ENCODE measurements at regions not wholly inside any gene's neighbourhood (a gene's known extent, or its start where the extent isn't known, plus 50 kb on each side); places are given as distances from the start of the nearest gene placed in this dataset.

DNA sequence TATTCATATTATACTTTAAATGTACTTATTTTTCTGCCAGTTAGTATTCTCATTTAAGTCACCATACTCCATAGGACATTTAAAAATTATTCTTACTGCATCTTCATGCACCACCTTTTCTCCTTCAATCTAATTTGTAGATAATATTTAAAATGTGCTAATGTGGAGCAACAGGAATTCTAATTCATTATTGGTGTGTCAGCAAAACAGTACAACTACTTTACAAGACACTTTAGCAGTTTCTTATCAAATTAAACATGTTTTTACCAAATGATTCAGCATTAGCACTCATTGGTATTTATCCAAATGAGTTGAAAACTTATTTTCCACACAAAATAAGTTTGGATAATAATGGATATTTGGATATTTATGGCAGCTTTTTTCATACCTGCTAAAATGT is 1041.8 kb upstream of the ADGRB3 start:
- H4K91ac ChIP-seq (replicated peaks; ENCODE audit: insufficient read length, low read length) = no peak overlapping the region
- no peak overlapping the region for H2BK15ac ChIP-seq (ENCODE audit: low read length)
- no peaks in the 10 kb centered on the region for H3K4me1 ChIP-seq (replicated peaks in 1 of 4; ENCODE audit: control insufficient read depth in 3 of 4, insufficient read depth in 4 of 4, low read length in 3 of 4)
- H3K4ac ChIP-seq (replicated peaks; ENCODE audit: insufficient read length, low read depth, low read length) = no peak overlapping the region
- no peaks in the 10 kb centered on the region for H3K23me2 ChIP-seq (ENCODE audit: low read depth, low read length)
- no peak overlapping the region for H3K56ac ChIP-seq (replicated peaks; ENCODE audit: insufficient read length, low read depth, low read length)
- no peaks in the 10 kb centered on the region for H3K36me3 ChIP-seq (ENCODE audit: control insufficient read depth in 2 of 4, insufficient read depth in 4 of 4, low read length in 3 of 4)
- no peak overlapping the region for H3K23ac ChIP-seq (ENCODE audit: insufficient read length)
- H2BK12ac ChIP-seq (ENCODE audit: low read depth, low read length) = no peak overlapping the region
- H3K4me2 ChIP-seq (ENCODE audit: insufficient read depth in 1 of 2, low read depth in 2 of 2, low read length in 2 of 2) = no peak overlapping the region
- CTCF ChIA-PET (ENCODE audit: partially characterized antibody) = no interaction called here
- H3K9ac ChIP-seq (replicated peaks in 1 of 4; ENCODE audit: extremely low read depth in 1 of 4, low read depth in 3 of 4, low read length in 3 of 4) = no peak overlapping the region
- no peak overlapping the region for H4K8ac ChIP-seq (ENCODE audit: extremely low read depth, insufficient read depth, low read length)
- no peak overlapping the region for H3K14ac ChIP-seq (ENCODE audit: insufficient read length)
- no peak overlapping the region for H2AFZ ChIP-seq (ENCODE audit: low read length)
- H3K27me3 ChIP-seq (replicated peaks in 1 of 4; ENCODE audit: control insufficient read depth in 3 of 4, extremely low read depth in 1 of 4, insufficient read depth in 3 of 4, low read length in 3 of 4) = no peaks in the 10 kb centered on the region
- H2BK5ac ChIP-seq (ENCODE audit: low read depth, low read length) = no peak overlapping the region
- DNase-seq (ENCODE audit: low read depth in 1 of 2, low spot score in 2 of 2) = no peak
- H3K18ac ChIP-seq (ENCODE audit: extremely low read depth, low read length) = no peak overlapping the region
- no peak overlapping the region for H4K5ac ChIP-seq (ENCODE audit: insufficient read length, low read depth, low read length)
- no peak overlapping the region for H2AK5ac ChIP-seq (ENCODE audit: low read depth, low read length)
- no peak overlapping the region for H2BK20ac ChIP-seq (ENCODE audit: low read length)
- no peaks in the 10 kb centered on the region for H4K20me1 ChIP-seq (replicated peaks in 1 of 2; ENCODE audit: control insufficient read depth in 1 of 2, insufficient read depth in 2 of 2, low read length in 2 of 2)
- TF ChIP-seq TEAD4 (IDR thresholded peaks at IDR 0.05; ENCODE audit: low read depth, low read length) (no peak), RBBP5 (IDR thresholded peaks at IDR 0.05; ENCODE audit: borderline replicate concordance, low read depth, low read length) (no peak), RAD21 (IDR thresholded peaks at IDR 0.05 in 1 of 2, conservative IDR thresholded peaks at IDR 0.05 in 1 of 2; ENCODE audit: low read depth in 2 of 2, low read length in 2 of 2) (no peak), TAF7 (optimal IDR thresholded peaks at IDR 0.05; ENCODE audit: borderline replicate concordance, low read depth, low read length) (no peak), MAFK (IDR thresholded peaks at IDR 0.05; ENCODE audit: low read depth, low read length) (no peak), CHD1 (IDR thresholded peaks at IDR 0.05; ENCODE audit: low read depth, low read length) (no peak), SIRT6 (IDR thresholded peaks at IDR 0.05; ENCODE audit: low read length) (no peak)
- TF ChIP-seq, protein P1, sequence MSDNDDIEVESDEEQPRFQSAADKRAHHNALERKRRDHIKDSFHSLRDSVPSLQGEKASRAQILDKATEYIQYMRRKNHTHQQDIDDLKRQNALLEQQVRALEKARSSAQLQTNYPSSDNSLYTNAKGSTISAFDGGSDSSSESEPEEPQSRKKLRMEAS (IDR thresholded peaks at IDR 0.05) = no peak
- no peaks in the 10 kb centered on the region for H3K79me1 ChIP-seq (ENCODE audit: low read depth, low read length)
- H3K9me3 ChIP-seq (ENCODE audit: insufficient read depth in 2 of 2, low read depth in 1 of 2, low read length in 1 of 2) = no peaks in the 10 kb centered on the region
- H2BK120ac ChIP-seq (replicated peaks; ENCODE audit: low read depth, low read length) = no peak overlapping the region
- POLR2A ChIA-PET (ENCODE audit: partially characterized antibody) = interaction anchor here (0.6 kb wide), 1 partner anchor 427 kb away, joined by 3 read pairs; no protein-coding TSS in a partner anchor
- no peak overlapping the region for H3K4me3 ChIP-seq (ENCODE audit: extremely low read depth in 1 of 4, insufficient read depth in 2 of 4, low read depth in 3 of 4, low read length in 4 of 4)
- no peak for FAIRE-seq
- H3K79me2 ChIP-seq (ENCODE audit: control insufficient read depth in 1 of 2, insufficient read depth in 2 of 2, low read length in 2 of 2) = no peaks in the 10 kb centered on the region
- no peak overlapping the region for H3K27ac ChIP-seq (ENCODE audit: low read depth, low read length)

Measured in H1 (cell line).